NCI-H226 (cell line): ENCODE measurements at regions not wholly inside any gene's neighbourhood (a gene's known extent, or its start where the extent isn't known, plus 50 kb on each side); places are given as distances from the start of the nearest gene placed in this dataset.
"Not testable (repeated sequence)": the region's sequence is repeated elsewhere in the genome, so short reads cannot be mapped to it uniquely, and the experiment has no call there.

ENCODE experiments used
- DNase-seq: peaks from one replicate; pipeline ENCODE4 v3.0.0-alpha.2; 2015

DNA sequence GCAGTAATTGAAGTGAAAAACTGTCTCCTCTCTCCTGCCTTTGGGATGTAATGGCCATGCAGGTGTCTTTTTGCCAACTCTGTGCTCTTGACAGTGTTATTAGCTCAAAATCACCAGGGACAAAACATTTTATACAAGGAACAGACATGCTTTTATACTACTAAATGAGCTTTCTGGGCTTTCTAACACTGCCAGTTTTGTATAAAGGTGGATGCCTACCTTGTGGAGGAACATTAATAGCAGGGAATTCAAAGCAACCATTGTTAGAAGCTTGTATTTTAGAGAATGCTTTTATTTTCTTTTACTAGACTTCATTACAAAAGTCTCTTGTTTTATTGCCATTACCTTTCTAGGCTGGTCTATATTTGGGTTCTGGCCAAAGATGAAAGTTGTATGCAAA, 54.7 kb upstream of the ARSJ start:
- DNase-seq, result no peak

GRCh38 chr4:114036426-114036825, 57.0 kb upstream of the ARSJ start:
- no peak for DNase-seq

- no peak for DNase-seq
Observed at GRCh38 chr4:114036864-114037263, 57.4 kb upstream of the ARSJ start.

- DNase-seq, result no peak
Observed at GRCh38 chr4:114037988-114038387, 58.5 kb upstream of the ARSJ start.

GRCh38 chr4:114038762-114039387, 59.4 kb upstream of the ARSJ start:
- DNase-seq, result no peak

- no peak for DNase-seq
Observed at GRCh38 chr4:114040319-114041116, 61.1 kb upstream of the ARSJ start.

GRCh38 chr4:114041117-114041475, 61.6 kb upstream of the ARSJ start:
- DNase-seq, result no peak

DNA sequence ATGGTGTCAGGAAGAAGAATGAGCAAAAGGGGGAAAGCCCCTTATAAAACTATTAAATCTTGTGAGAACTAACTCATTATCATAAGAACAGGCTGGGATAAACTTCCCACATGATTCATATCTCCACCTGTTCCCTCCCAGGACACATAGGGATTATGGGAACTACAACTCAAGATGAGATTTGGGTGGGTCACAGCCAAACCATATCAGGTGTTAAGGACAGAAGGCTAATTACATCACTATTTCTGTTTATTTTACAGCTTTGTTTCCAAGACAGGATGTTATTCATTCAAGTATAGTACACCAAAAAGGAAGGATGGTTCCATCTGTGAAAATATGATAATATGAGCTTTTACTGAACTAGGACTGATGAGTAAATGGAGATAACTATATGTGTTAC, 63.7 kb upstream of the ARSJ start:
- peak; percentile 5 for DNase-seq

DNA sequence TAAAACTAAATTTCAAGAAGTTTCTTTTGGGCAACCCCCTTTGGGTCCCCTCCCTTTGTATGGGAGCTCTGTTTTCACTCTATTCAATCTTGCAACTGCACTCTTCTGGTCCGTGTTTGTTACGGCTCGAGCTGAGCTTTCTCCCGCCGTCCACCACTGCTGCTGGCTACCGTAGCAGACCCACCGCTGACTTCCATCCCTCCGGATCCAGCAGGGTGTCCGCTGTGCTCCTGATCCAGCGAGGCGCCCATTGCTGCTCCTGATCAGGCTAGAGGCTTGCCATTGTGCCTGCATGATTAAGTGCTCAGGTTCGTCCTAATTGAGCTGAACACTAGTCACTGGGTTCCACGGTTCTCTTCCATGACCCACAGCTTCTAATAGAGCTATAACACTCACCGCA, 64.9 kb upstream of the ARSJ start:
- DNase-seq, result not testable (repeated sequence)

DNA sequence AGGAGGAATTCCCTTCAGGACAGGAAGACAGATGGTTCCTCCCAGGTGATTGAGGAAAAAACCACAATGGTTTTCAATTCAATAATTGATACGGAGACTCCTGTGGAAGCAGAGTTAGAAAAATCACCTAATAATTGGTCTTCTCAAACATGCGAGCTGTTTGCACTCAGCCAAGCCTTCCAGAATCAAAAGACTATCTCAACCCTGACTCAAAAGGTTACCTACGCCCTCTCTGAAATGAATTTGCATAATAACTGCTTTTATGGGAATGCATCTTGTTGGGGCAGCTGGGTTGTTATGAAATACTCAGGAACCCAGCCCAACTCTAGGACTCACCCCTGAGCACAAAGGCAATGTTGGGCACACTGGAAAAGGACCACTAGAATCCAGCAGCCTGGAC, 66.9 kb upstream of the ARSJ start:
- DNase-seq, result no peak

DNA sequence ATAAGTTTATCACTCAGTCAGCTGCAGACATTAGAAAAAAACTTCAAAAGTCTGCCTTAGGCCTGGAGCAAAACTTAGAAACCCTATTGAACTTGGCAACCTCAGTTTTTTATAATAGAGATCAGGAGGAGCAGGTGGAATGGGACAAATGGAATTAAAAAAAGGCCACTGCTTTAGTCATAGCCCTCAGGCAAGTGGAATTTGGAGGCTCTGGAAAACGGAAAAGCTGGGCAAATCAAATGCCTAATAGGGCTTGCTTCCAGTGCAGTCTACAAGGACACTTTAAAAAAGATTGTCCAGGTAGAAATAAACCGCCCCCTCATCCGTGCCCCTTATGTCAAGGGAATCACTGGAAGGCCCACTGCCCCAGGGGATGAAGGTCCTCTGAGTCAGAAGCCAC, 68.7 kb upstream of the ARSJ start:
- not testable (repeated sequence) for DNase-seq

DNA sequence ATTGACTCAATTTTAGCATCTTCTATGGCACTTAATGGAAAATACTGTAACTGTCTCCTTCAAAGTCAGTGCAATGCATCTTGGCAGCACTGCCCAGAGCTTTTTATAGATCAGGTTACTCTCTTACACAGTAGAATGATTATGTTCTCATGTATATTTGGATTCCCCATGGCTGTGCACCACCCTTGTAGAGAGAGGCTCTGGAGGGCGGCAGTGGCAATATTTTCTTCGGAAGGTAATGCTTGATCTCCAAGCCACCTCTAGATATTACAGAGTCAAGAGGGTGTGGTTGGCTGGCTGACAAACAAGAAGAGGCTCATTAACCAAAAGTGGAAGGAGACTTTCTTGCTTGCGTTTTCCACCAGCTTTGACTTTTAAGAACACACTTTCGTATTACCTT, 72.8 kb upstream of the ARSJ start:
- no peak for DNase-seq

GRCh38 chr4:114056599-114056998, 77.2 kb upstream of the ARSJ start:
- DNase-seq, result no peak

- no peak for DNase-seq
Observed at GRCh38 chr4:114057746-114058145, 78.3 kb upstream of the ARSJ start.

DNA sequence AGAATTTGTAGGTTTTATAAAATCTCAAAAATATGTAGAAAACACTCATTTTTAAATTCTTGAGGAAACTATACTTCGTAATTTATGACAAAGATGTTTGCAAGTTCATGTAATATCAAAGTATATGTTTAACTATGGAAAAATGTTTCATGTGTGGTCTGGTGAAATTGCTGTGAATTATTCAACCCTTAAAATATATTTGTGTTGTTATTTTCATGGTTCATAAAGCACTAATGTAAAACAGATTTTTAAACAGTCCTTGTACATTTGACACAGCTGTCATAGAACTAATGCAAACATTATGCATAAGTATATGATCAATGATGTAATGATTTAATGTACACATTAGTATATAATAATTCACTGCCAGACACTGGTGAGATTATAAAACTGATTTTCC, 83.1 kb upstream of the ARSJ start:
- DNase-seq, result no peak

GRCh38 chr4:114072781-114073180, 93.3 kb upstream of the ARSJ start:
- DNase-seq, result no peak

GRCh38 chr4:114076899-114077570, 97.6 kb upstream of the ARSJ start:
- DNase-seq, result no peak

DNA sequence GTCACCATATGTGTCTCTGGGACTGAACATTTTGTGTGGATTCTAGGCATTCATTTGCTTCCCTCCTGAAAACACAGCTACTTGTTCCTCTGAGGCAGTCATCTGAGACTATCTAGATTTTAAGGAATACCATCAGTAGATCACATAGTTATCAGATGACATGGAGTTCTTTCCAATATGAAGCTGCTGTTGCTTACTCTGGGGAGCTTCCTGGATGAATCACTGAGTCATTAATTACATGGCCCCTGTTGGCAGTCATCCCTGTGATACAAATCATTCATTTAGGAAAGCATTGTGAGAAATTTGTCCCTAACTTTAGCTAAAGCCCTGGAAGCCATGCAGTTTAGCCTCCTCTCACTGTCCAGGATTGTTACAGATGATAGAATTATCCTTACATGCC, 98.2 kb upstream of the ARSJ start:
- DNase-seq, result peak; percentile 58

GRCh38 chr4:114078636-114079035, 99.2 kb upstream of the ARSJ start:
- DNase-seq, result no peak

GRCh38 chr4:114081783-114082182, 102.3 kb upstream of the ARSJ start:
- DNase-seq, result no peak

DNA sequence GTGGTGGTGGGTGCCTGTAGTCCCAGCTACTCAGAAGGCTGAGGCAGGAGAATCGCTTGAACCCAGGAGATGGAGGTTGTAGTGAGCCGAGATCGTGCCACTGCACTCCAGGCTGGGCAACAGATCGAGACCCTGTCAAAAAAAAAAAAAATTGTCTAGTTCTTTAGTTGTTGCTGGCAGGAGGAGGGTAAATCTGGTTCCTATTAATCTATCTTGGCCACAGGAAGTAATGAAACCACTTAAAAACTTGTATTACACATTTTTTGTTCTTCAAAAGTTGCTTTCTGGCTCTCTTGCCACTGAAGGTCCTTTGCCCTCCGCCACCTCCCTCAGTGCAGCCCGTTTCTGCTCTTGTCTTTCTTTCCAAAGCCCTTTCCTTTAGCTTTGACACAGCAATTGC, 102.9 kb upstream of the ARSJ start:
- no peak for DNase-seq

- no peak for DNase-seq
Observed at GRCh38 chr4:114085611-114086345, 106.3 kb upstream of the ARSJ start.

DNA sequence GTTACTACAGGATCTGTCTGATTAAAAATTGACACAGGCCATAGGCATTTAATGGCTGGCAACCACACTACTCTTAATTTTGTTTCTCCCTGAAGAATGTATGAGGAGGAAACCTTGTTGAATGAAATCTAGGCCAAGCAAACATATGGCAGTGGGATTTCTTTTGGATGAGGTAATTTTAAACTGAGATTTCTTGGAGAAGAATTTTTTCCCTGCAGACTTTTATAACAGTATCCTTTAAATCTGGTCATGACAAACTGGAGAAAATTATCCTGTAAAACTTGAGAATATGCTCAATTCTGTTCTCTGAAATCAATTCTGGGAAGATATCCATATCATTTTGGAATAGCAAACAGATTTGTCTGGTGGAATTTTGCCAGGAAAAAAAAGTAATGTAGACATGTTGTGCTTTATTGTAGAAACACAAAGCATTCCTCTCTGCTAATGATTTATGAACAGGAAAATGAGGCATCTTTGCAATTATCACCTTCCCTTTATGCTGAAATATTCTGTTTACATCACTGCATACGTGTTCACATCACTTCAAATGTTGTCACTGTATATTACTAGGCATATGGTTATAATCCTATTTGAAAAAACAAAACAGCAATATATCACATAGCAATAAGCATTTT, 108.3 kb upstream of the ARSJ start:
- DNase-seq, result peak; percentile 70
